Thymus (tissue), 11 donors: ENCODE measurements at regions not wholly inside any gene's neighbourhood (a gene's known extent, or its start where the extent isn't known, plus 50 kb on each side); places are given as distances from the start of the nearest gene placed in this dataset.

ENCODE experiments used
- DNase-seq, 9 donors: peaks; one replicate each; pipeline ENCODE4 v3.0.0-alpha.2; 2013; ENCODE audit warnings: low spot score in 9 of 9, low read depth in 6 of 9, missing footprints in 1 of 9
- H3K27ac ChIP-seq, 2 donors: one replicate each; pipeline ENCODE4 v1.5.1; 2013; ENCODE audit warnings: control low read depth in 1 of 2, low read depth in 1 of 2, low read length in 1 of 2, mild to moderate bottlenecking in 1 of 2, moderate library complexity in 1 of 2
- H3K27me3 ChIP-seq, 2 donors: one replicate each; pipeline ENCODE4 v1.5.1; 2013; ENCODE audit warnings: low read length in 1 of 2; ENCODE audit not compliant: control insufficient read depth in 2 of 2, insufficient read depth in 1 of 2
- H3K36me3 ChIP-seq, 2 donors: one replicate each; pipeline ENCODE4 v1.5.1; 2013; ENCODE audit warnings: low read length in 1 of 2, mild to moderate bottlenecking in 1 of 2, moderate library complexity in 1 of 2; ENCODE audit not compliant: control insufficient read depth in 2 of 2, insufficient read depth in 2 of 2
- H3K4me1 ChIP-seq, 2 donors: one replicate each; pipeline ENCODE4 v1.5.1; 2013; ENCODE audit warnings: low read length in 2 of 2; ENCODE audit not compliant: control insufficient read depth in 2 of 2, insufficient read depth in 2 of 2
- H3K4me3 ChIP-seq, 2 donors: one replicate each; pipeline ENCODE4 v1.5.1; 2013; ENCODE audit warnings: low read length in 2 of 2, control low read depth in 1 of 2, mild to moderate bottlenecking in 1 of 2
- H3K9me3 ChIP-seq, 2 donors: one replicate each; pipeline ENCODE4 v1.5.1; 2013; ENCODE audit warnings: low read length in 1 of 2, mild to moderate bottlenecking in 1 of 2; ENCODE audit not compliant: control insufficient read depth in 2 of 2, insufficient read depth in 1 of 2
- WGBS: extraction: QIAGEN DNeasy Blood & Tissue Kit; methylation state at CpG from one replicate; pipeline ENCODE4 v1.1.7; 2013; 5-methylcytosine and 5-hydroxymethylcytosine counted together
- donor health status: healthy.

DNA sequence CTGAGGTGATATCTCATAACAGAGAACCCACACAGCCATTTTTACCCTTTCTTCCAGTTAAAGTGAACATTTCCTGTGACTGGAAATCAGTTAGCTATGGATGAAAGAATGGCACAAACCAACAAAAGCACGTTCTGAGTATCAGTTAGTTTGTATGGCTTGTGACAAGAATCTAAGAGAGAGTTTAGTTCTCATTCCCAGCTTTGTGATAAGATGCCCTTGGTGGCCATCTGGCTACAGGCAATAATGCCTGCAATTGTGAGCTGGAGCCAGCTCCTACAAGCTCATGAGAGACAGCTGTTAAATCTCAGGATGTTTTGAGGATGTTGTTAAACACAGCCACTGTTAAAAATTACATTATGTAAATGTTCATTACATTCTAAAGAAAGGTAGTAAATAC lies 122.0 kb upstream of the FRMD6 start:
- H3K9me3 ChIP-seq, result no peaks in the 10 kb centered on the region
- H3K36me3 ChIP-seq, result no peaks in the 10 kb centered on the region
- H3K27ac ChIP-seq, result no peak overlapping the region
- no peak overlapping the region for H3K4me3 ChIP-seq
- H3K4me1 ChIP-seq, result no peaks in the 10 kb centered on the region
- WGBS, result 38% methylated on average over 1 of the region's 1 CpG
- peaks cover 0 to 4% of the 10 kb centered on the region in 2 donors for H3K27me3 ChIP-seq
- no peak for DNase-seq

- H3K27me3 ChIP-seq, result no peaks in the 10 kb centered on the region
- no peaks in the 10 kb centered on the region for H3K9me3 ChIP-seq
- H3K4me3 ChIP-seq, result no peak overlapping the region
- 92% methylated on average over 2 of the region's 2 CpGs for WGBS
- H3K27ac ChIP-seq, result no peak overlapping the region
- no peak for DNase-seq
- no peaks in the 10 kb centered on the region for H3K4me1 ChIP-seq
- H3K36me3 ChIP-seq, result no peaks in the 10 kb centered on the region
Observed at GRCh38 chr14:51533160-51533559, 118.5 kb upstream of the FRMD6 start.

DNA sequence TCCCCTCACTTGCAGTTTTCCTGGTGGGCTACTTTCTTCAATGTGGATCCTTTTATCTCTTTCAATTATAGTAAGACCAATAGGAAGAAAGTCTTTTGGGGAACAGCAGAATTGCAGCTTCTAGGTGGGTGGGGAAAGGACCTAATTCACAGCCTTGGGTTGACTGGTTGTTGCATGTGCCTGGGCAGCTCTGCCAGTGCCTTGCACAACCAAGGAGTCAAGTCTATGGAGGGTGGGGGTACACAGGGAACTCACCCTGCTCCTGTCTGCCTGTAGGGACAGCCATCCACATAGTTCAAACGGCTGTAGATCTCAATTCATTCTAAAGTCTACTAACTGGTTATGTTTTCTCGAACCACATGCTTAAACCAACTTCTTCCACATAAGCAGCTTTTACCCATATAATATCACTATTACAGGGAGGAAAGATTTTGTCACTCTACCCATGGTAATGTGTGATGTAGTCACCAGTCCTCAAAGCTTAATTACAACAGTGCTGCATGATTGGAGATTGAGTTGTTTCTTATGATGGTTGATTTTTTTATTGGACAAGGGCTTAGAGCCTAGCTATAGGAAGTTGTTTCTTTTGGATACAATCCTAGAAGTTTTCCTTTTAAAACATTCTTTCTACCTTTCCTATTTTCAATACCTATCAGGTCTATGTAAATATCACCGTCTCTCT lies 117.7 kb upstream of the FRMD6 start:
- WGBS, result 82% methylated on average over 3 of the region's 3 CpGs
- Histone ChIP-seq H3K27me3 (no peaks in the 10 kb centered on the region), H3K27ac (no peak overlapping the region), H3K4me3 (no peak overlapping the region), H3K9me3 (no peaks in the 10 kb centered on the region), H3K36me3 (no peaks in the 10 kb centered on the region), H3K4me1 (no peaks in the 10 kb centered on the region)
- DNase-seq, result no peak

GRCh38 chr14:51534610-51535011 lies 117.1 kb upstream of the FRMD6 start:
- 58% methylated on average over 4 of the region's 4 CpGs for WGBS
- Histone ChIP-seq H3K4me1 (no peaks in the 10 kb centered on the region), H3K27me3 (no peaks in the 10 kb centered on the region), H3K36me3 (no peaks in the 10 kb centered on the region), H3K27ac (no peak overlapping the region), H3K9me3 (no peaks in the 10 kb centered on the region), H3K4me3 (no peak overlapping the region)
- DNase-seq, result no peak

DNA sequence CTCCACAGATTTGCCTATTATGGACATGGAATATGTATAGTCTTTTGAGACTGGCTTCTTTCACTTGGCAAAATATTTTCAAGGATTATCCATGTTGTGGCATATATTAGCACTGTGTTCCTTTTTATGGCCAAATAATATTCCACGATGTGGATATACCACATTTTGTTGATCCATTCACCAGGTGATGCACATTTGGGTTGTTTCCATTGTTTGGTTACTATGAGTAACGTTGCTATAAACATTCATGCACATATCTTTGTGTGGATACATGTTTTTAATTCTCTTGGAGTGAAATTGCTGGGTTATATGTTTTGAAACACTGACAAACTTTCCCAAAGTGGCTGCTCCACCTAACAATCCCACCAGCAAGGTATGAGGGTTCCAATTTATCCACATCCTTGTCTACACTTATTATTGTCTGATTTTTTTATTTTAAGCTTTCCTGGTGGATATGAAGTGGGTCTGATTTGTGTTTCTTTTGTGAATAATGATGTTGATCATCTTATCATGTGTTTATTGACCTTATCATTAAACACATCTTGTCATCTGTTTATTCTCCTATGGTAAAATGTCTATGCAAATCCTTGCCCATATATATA lies 116.2 kb upstream of the FRMD6 start:
- no peaks in the 10 kb centered on the region for H3K27me3 ChIP-seq
- no peaks in the 10 kb centered on the region for H3K9me3 ChIP-seq
- H3K27ac ChIP-seq, result no peak overlapping the region
- WGBS, result 89% methylated on average over 2 of the region's 2 CpGs
- H3K4me1 ChIP-seq, result no peaks in the 10 kb centered on the region
- no peaks in the 10 kb centered on the region for H3K36me3 ChIP-seq
- no peak overlapping the region for H3K4me3 ChIP-seq
- DNase-seq, result no peak

GRCh38 chr14:51538973-51539372 lies 112.7 kb upstream of the FRMD6 start:
- Histone ChIP-seq H3K27me3 (no peaks in the 10 kb centered on the region), H3K4me1 (no peaks in the 10 kb centered on the region), H3K4me3 (no peak overlapping the region), H3K9me3 (no peaks in the 10 kb centered on the region), H3K27ac (peak overlapping the region in 1 of 2 donors; percentile 18), H3K36me3 (no peaks in the 10 kb centered on the region)
- DNase-seq, result no peak
- 94% methylated on average over 1 of the region's 1 CpG for WGBS

DNA sequence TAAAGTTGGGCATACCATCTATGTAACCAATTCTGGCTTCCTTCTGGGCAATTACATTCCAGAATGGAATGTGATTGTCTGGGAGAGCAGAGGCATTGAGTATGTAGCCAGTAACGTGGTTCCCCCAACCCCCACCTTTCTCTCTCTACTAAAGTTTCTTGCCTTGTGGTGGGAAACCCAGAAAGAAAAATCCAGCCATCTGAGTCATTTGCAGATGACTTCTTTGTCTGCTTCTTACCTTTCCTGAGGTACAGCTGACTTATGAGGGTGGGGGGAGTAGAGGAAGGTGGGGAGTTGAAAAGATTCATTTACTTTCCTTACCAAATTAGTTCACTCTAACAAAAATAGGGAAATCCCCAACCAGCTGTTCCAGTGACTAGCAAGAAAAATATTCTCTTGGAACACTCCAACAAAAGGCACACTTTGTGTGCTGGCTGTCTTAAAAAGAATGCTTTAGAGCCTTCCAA lies 112.1 kb upstream of the FRMD6 start:
- Histone ChIP-seq H3K36me3 (no peaks in the 10 kb centered on the region), H3K4me3 (no peak overlapping the region), H3K9me3 (no peaks in the 10 kb centered on the region), H3K4me1 (no peaks in the 10 kb centered on the region), H3K27me3 (no peaks in the 10 kb centered on the region), H3K27ac (peak overlapping the region in 1 of 2 donors; percentile 14)
- peak in 1 of 9 donors; percentile 4 for DNase-seq
- 84% methylated on average over 1 of the region's 1 CpG for WGBS

DNA sequence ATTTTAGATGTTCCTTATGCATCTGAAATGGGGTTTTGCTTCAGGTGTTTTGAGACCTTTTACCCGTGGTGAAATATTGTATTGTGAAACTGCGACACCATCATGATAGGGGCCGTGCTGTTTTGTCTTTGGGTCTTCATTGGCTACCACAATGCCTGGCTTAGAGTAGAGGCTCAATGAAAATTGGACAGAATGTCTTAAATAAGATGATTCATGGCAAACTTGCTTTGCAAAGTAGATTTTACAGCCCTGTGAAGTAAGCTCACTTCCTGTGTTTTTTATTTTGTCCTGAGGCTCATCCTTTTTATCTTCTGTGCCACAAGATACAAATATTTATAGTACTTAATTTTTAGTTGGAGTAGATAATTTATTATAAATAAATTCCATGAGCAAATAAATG lies 111.3 kb upstream of the FRMD6 start:
- Histone ChIP-seq H3K4me3 (no peak overlapping the region), H3K36me3 (no peaks in the 10 kb centered on the region), H3K9me3 (no peaks in the 10 kb centered on the region), H3K27me3 (no peaks in the 10 kb centered on the region), H3K27ac (no peak overlapping the region), H3K4me1 (no peaks in the 10 kb centered on the region)
- WGBS, result 93% methylated on average over 3 of the region's 3 CpGs
- no peak for DNase-seq

GRCh38 chr14:51544471-51544870 lies 107.2 kb upstream of the FRMD6 start:
- WGBS, result 92% methylated on average over 4 of the region's 4 CpGs
- Histone ChIP-seq H3K4me1 (no peaks in the 10 kb centered on the region), H3K9me3 (no peaks in the 10 kb centered on the region), H3K4me3 (no peak overlapping the region), H3K36me3 (no peaks in the 10 kb centered on the region), H3K27ac (no peak overlapping the region), H3K27me3 (no peaks in the 10 kb centered on the region)
- no peak for DNase-seq
